ENCODE measurements at regions not wholly inside any gene's neighbourhood (a gene's known extent, or its start where the extent isn't known, plus 50 kb on each side); places are given as distances from the start of the nearest gene placed in this dataset.

- TF ChIP-seq EZH2 (IDR thresholded peaks at IDR 0.05): no peak
- TF ChIP-seq POLR2AphosphoS5 (IDR thresholded peaks at IDR 0.05; ENCODE audit: borderline replicate concordance, low read depth, low read length): no peak
Measured at GRCh38 chr18:22675006-22675405, 257.3 kb upstream of the CTAGE1 start.
